Osteocyte (in vitro differentiated cells): ENCODE measurements at regions not wholly inside any gene's neighbourhood (a gene's known extent, or its start where the extent isn't known, plus 50 kb on each side); places are given as distances from the start of the nearest gene placed in this dataset.

Experiments
- DNase-seq: peaks from one replicate; pipeline ENCODE4 v3.0.0; 2021; ENCODE audit warnings: mixed read lengths; ENCODE audit not compliant: unreplicated experiment; ENCODE audit errors: extremely low spot score
- H3K27ac Mint-ChIP-seq: one replicate; pipeline ENCODE4 v1.8.0; 2021; ENCODE audit warnings: mild to moderate bottlenecking, mixed read lengths; ENCODE audit not compliant: unreplicated experiment
- H3K27me3 Mint-ChIP-seq: one replicate; pipeline ENCODE4 v1.8.0; 2021; ENCODE audit warnings: mixed read lengths; ENCODE audit not compliant: unreplicated experiment
- H3K36me3 Mint-ChIP-seq: one replicate; pipeline ENCODE4 v1.8.0; 2021; ENCODE audit warnings: mixed read lengths; ENCODE audit not compliant: unreplicated experiment
- H3K4me1 Mint-ChIP-seq: one replicate; pipeline ENCODE4 v1.8.0; 2021; ENCODE audit warnings: mixed read lengths; ENCODE audit not compliant: unreplicated experiment
- H3K4me3 Mint-ChIP-seq: one replicate; pipeline ENCODE4 v1.8.0; 2021; ENCODE audit warnings: mild to moderate bottlenecking, moderate library complexity, mixed read lengths; ENCODE audit not compliant: unreplicated experiment
- H3K9me3 Mint-ChIP-seq: one replicate; pipeline ENCODE4 v1.8.0; 2021; ENCODE audit warnings: mixed read lengths; ENCODE audit not compliant: unreplicated experiment
- TF ChIP-seq, protein P1 (sequence below): fragments of 200-600 bp; sonication (generic); IDR thresholded peaks from 2 replicates; pipeline ENCODE4 v1.5.0; 2021; ENCODE audit warnings: antibody characterized with exemption, mild to moderate bottlenecking, moderate library complexity

DNA sequence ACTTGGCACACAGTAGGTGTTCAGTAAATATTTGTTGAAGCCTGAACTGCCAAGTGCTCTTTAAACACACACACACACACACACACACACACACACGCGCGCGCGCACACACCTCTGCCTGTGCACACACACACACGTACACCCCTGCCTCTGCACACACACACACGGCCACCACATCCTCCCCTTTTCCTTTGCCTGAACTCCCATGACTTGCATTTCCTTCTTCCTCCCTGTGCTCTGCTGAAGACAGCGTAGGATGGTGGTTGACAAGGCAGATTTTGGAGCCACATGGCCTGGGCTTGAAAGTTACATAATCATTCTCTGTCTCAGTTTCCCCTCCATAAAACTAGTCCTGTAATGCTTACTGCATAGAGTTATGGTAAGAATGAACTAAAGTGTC, 712.3 kb downstream of the PTPRU start:
- Mint-ChIP-seq H3K4me3 (no peak overlapping the region), H3K9me3 (no peaks in the 10 kb centered on the region), H3K27ac (no peak overlapping the region), H3K36me3 (no peaks in the 10 kb centered on the region), H3K4me1 (no peaks in the 10 kb centered on the region), H3K27me3 (no peaks in the 10 kb centered on the region)
- TF ChIP-seq, protein P1, sequence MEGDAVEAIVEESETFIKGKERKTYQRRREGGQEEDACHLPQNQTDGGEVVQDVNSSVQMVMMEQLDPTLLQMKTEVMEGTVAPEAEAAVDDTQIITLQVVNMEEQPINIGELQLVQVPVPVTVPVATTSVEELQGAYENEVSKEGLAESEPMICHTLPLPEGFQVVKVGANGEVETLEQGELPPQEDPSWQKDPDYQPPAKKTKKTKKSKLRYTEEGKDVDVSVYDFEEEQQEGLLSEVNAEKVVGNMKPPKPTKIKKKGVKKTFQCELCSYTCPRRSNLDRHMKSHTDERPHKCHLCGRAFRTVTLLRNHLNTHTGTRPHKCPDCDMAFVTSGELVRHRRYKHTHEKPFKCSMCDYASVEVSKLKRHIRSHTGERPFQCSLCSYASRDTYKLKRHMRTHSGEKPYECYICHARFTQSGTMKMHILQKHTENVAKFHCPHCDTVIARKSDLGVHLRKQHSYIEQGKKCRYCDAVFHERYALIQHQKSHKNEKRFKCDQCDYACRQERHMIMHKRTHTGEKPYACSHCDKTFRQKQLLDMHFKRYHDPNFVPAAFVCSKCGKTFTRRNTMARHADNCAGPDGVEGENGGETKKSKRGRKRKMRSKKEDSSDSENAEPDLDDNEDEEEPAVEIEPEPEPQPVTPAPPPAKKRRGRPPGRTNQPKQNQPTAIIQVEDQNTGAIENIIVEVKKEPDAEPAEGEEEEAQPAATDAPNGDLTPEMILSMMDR: no peak
- no peak for DNase-seq

DNA sequence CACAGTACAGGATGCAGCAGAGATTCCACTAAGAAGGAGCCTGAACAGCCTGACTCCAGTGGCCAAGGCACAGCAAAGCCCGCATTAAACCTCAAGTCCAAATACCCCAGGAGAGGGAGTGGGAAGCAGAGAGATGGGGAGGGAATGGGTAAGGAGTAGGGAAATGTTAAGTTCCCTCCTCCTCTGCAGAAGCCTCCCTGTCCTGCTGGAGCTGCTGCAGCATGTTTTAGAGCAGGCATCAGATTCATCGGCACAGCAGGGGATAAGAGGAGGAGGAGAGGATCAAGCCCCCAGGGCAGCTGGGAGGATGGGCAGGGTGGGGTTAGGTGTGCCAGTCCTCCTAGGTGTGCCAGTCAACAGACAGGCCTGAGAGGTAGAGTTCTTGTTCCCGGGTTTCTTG, 709.7 kb downstream of the PTPRU start:
- H3K4me1 Mint-ChIP-seq: no peaks in the 10 kb centered on the region
- TF ChIP-seq, protein P1: no peak
- H3K9me3 Mint-ChIP-seq: no peaks in the 10 kb centered on the region
- H3K27me3 Mint-ChIP-seq: no peaks in the 10 kb centered on the region
- H3K36me3 Mint-ChIP-seq: no peaks in the 10 kb centered on the region
- H3K27ac Mint-ChIP-seq: no peak overlapping the region
- no peak overlapping the region for H3K4me3 Mint-ChIP-seq
- no peak for DNase-seq

DNA sequence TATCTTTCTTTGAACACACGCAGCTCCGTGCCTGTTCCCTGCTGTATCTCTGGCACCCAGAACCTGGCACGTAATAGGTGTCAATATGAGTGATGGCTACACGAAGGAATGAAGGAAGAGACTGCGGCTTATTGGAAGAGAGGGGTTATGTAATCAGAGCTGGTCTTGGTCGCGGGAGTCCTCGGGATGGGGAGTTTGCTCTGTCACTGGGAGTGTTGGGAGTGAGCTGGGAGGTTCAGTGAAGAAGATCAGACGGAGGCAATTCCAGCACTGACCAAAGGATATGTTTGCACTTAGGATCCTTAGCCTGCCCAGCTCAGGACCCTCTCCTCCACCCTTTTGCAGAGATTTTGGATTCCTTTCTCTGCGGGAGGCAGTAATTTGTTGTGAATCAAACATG, 709.1 kb downstream of the PTPRU start:
- no peaks in the 10 kb centered on the region for H3K36me3 Mint-ChIP-seq
- no peaks in the 10 kb centered on the region for H3K27me3 Mint-ChIP-seq
- no peaks in the 10 kb centered on the region for H3K9me3 Mint-ChIP-seq
- H3K4me1 Mint-ChIP-seq: no peaks in the 10 kb centered on the region
- TF ChIP-seq, protein P1: no peak
- H3K4me3 Mint-ChIP-seq: no peak overlapping the region
- no peak for DNase-seq
- no peak overlapping the region for H3K27ac Mint-ChIP-seq

DNA sequence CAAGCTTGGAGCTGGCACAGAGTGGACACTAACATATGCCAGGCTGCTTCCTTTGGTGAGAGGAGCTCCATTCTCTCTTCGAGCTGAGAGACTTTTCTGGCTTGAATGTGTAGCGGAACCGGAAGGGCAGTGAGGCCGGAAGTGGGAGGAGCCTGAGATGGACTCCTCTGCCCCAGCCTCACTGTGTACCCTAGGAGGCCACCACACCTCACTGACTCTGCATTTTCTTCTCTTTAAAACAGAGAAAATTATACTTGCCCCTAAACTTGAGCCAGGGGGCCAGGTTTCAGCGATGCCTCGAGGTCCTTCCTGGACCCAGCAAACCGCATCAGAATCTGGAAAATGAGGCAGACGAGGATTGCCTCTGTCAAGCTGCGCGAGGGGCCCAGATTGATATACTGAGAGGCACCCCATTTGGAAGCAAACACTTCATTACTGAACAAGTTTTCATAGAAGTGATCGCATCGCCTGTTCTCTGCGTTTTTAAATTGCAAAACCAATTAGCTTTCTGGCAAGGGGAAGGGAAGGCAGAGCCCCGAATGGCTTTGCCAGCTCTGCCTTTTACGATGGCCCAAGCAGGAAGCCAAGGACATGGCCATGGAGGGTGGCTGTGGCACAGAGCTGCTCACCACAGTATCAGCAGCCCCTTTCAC, 708.1 kb downstream of the PTPRU start:
- no peak for DNase-seq

DNA sequence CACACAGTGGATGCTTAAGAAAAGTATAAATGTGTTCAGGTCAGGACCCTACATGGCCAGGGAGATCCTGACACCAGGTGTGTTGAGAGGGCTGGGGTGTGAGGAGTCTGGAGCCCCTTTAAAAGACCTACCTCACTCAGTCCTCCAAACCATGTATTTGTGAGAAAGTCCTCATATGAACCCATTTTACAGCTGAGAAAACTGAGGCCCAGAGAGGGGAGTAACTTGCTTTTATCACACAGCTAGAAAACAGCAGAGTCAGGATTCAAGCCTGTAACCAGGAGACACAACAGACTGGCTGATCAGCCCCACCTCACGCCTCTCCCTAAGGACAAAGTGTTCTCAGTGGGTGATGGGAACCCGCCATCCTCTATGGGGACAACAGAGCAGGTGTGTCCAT, 706.7 kb downstream of the PTPRU start:
- Mint-ChIP-seq H3K9me3 (no peaks in the 10 kb centered on the region), H3K27me3 (no peaks in the 10 kb centered on the region), H3K4me3 (no peak overlapping the region), H3K36me3 (no peaks in the 10 kb centered on the region), H3K27ac (no peak overlapping the region), H3K4me1 (no peaks in the 10 kb centered on the region)
- DNase-seq: no peak
- TF ChIP-seq, protein P1: no peak

More for the DNA sequence above, 708.1 kb downstream of the PTPRU start:
- Mint-ChIP-seq H3K27ac (no peak overlapping the region), H3K4me3 (no peak overlapping the region), H3K4me1 (no peaks in the 10 kb centered on the region), H3K9me3 (no peaks in the 10 kb centered on the region), H3K36me3 (no peaks in the 10 kb centered on the region), H3K27me3 (no peaks in the 10 kb centered on the region)
- TF ChIP-seq, protein P1: no peak
